ENCODE measurements at regions not wholly inside any gene's neighbourhood (a gene's known extent, or its start where the extent isn't known, plus 50 kb on each side); places are given as distances from the start of the nearest gene placed in this dataset.

DNA sequence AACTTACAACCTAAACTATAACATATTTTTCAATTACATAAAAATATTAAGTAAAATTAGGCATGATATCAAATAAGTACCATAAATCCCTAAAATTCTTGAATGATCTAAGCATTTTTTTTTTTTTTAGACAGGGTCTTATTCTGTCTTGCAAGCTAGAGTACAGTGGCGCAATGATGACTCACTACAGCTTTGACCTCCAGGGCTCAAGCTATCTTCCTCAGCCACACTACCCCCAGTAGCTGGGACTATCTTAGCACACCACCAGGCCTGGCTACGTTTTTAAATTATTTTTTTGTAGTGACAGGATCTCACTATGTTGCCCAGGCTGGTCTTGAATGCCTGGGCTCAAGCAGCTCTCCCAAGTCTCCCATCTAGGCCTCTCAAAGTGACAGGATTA lies 1042.3 kb downstream of the FSTL5 start:
- H3K27ac ChIP-seq = no peak overlapping the region
- 32 to 54% (median 47%) methylated on average over 2 of the region's 2 CpGs for WGBS, 5 donors

DNA sequence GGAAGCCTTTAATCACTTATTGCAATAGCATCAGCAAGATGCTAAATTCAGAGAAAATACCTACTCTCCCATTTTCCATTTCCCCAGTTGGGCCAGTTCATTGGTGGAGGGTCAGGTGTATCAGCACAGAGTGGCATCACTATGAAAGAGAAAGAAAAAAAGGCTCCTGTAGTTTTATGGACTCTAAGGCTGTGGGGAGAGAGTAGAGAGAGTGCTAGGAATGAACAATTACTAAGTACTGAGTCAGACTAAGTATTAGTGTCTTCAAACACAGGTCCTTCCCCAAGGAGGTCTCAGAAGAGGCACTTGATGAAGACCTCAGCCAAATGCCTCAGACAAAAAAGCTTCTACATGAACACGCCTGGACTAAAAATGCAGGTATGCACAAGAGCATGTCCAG lies 1061.9 kb downstream of the FSTL5 start:
- intact Hi-C loops (cut with DNase I; ENCODE audit: low total_unique reads) = no loop called here
- Histone ChIP-seq H3K4me1 (no peaks in the 10 kb centered on the region), H3K36me3 (no peaks in the 10 kb centered on the region), H3K27me3 (replicated peaks in 1 of 7) (no peaks in the 10 kb centered on the region), H3K9me3 (peaks cover 0 to 13% (median 2%) of the 10 kb centered on the region in 8 donors), H3K27ac (no peak overlapping the region), H3K4me3 (no peak overlapping the region)
- no peak for TF ChIP-seq POLR2A (IDR thresholded peaks at IDR 0.05)
- TF ChIP-seq, protein P1, sequence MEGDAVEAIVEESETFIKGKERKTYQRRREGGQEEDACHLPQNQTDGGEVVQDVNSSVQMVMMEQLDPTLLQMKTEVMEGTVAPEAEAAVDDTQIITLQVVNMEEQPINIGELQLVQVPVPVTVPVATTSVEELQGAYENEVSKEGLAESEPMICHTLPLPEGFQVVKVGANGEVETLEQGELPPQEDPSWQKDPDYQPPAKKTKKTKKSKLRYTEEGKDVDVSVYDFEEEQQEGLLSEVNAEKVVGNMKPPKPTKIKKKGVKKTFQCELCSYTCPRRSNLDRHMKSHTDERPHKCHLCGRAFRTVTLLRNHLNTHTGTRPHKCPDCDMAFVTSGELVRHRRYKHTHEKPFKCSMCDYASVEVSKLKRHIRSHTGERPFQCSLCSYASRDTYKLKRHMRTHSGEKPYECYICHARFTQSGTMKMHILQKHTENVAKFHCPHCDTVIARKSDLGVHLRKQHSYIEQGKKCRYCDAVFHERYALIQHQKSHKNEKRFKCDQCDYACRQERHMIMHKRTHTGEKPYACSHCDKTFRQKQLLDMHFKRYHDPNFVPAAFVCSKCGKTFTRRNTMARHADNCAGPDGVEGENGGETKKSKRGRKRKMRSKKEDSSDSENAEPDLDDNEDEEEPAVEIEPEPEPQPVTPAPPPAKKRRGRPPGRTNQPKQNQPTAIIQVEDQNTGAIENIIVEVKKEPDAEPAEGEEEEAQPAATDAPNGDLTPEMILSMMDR (IDR thresholded peaks at IDR 0.05 in 8 of 11, conservative IDR thresholded peaks at IDR 0.05 in 3 of 11) = no peak
- TF ChIP-seq POLR2AphosphoS5 (IDR thresholded peaks at IDR 0.05) = no peak
- DNase-seq = no peak
- WGBS, 5 donors = 0 to 61% (median 38%) methylated on average over 1 of the region's 1 CpG

More for the DNA sequence above, 1042.3 kb downstream of the FSTL5 start:
- no peaks in the 10 kb centered on the region for H3K36me3 ChIP-seq
- H3K27me3 ChIP-seq (replicated peaks in 1 of 7) = no peaks in the 10 kb centered on the region
- intact Hi-C loops (cut with DNase I; ENCODE audit: low total_unique reads) = no loop called here
- H3K4me1 ChIP-seq = no peaks in the 10 kb centered on the region
- H3K9me3 ChIP-seq = peaks cover 0 to 33% (median 19%) of the 10 kb centered on the region in 8 donors
- TF ChIP-seq, protein P1 (IDR thresholded peaks at IDR 0.05 in 8 of 11, conservative IDR thresholded peaks at IDR 0.05 in 3 of 11) = no peak
- TF ChIP-seq POLR2A (IDR thresholded peaks at IDR 0.05) (no peak), POLR2AphosphoS5 (IDR thresholded peaks at IDR 0.05) (no peak)
- no peak for DNase-seq
- no peak overlapping the region for H3K4me3 ChIP-seq

DNA sequence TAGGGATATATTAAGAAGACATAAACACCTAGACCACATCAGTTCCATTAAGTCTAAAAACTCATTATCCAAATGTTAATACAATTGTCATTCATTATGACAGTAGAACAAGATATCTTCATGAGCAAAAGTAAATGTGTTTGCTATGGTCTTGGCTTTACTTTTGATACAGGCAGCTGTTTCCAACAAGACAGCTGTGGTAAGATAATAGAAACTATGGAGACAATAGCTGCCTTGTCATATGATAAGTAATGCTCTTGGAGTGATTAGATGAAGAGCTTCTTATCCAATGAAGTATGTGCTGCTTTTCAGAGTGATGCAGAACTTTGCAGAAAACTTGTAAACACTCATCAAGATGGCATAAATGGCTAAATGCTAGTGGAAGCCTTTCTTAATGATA lies 1066.0 kb downstream of the FSTL5 start:
- no peak for DNase-seq

DNA sequence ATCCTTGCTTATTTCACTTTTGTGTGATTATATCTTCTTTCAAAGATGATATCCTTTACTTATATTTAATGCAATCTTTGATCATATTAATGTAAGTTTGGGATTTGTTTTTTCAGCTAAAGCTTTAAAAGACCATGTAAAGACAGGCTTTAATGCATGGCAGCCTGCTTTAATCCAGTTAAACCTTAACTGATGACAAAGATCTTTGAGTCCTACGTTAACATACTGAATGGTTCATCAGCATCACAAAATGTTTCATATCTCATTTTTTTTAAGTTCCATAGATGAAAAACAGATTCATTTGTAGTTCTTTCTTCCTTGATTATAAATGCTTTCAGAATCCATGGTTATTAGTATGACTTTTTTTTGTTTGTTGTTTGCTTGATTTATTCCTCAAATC lies 1102.8 kb downstream of the FSTL5 start:
- Histone ChIP-seq H3K9me3 (peaks cover 0 to 7% (median under 1%) of the 10 kb centered on the region in 8 donors), H3K4me3 (no peak overlapping the region), H3K36me3 (no peaks in the 10 kb centered on the region), H3K27ac (no peak overlapping the region), H3K27me3 (replicated peaks in 1 of 7) (no peaks in the 10 kb centered on the region), H3K4me1 (no peaks in the 10 kb centered on the region)
- intact Hi-C loops (cut with DNase I; ENCODE audit: low total_unique reads) = no loop called here
- WGBS, 5 donors = 32 to 86% (median 40%) methylated on average over 1 of the region's 1 CpG
- no peak for DNase-seq
- TF ChIP-seq, protein P1 (IDR thresholded peaks at IDR 0.05 in 8 of 11, conservative IDR thresholded peaks at IDR 0.05 in 3 of 11) = no peak
- TF ChIP-seq POLR2A (IDR thresholded peaks at IDR 0.05) (no peak), POLR2AphosphoS5 (IDR thresholded peaks at IDR 0.05) (no peak)

More for the DNA sequence above, 1066.0 kb downstream of the FSTL5 start:
- no peak for TF ChIP-seq POLR2A (IDR thresholded peaks at IDR 0.05)
- H3K27me3 ChIP-seq (replicated peaks in 1 of 7) = no peaks in the 10 kb centered on the region
- no peak overlapping the region for H3K27ac ChIP-seq
- H3K9me3 ChIP-seq = peaks cover 0 to 7% (median 0%) of the 10 kb centered on the region in 8 donors
- intact Hi-C loops (cut with DNase I; ENCODE audit: low total_unique reads) = no loop called here
- H3K36me3 ChIP-seq = no peaks in the 10 kb centered on the region
- no peaks in the 10 kb centered on the region for H3K4me1 ChIP-seq
- H3K4me3 ChIP-seq = no peak overlapping the region

Data from spleen (tissue), 11 donors.